ENCODE measurements at regions not wholly inside any gene's neighbourhood (a gene's known extent, or its start where the extent isn't known, plus 50 kb on each side); places are given as distances from the start of the nearest gene placed in this dataset.
"Not testable (repeated sequence)": the region's sequence is repeated elsewhere in the genome, so short reads cannot be mapped to it uniquely, and the experiment has no call there.

- no peak for DNase-seq
These were observed 1075.0 kb downstream of the GRM8 start for GRCh38 chr7:126177782-126178181.

GRCh38 chr7:126166645-126167044, 1086.1 kb downstream of the GRM8 start:
- no peak for DNase-seq

GRCh38 chr7:126163647-126164046, 1089.1 kb downstream of the GRM8 start:
- DNase-seq: no peak

GRCh38 chr7:126157391-126157790, 1095.3 kb downstream of the GRM8 start:
- DNase-seq: no peak

GRCh38 chr7:126150278-126150958, 1102.3 kb downstream of the GRM8 start:
- no peak for DNase-seq

- no peak for DNase-seq
These were observed 1111.8 kb downstream of the GRM8 start for GRCh38 chr7:126140858-126141466.

- DNase-seq: no peak
These were observed 1132.8 kb downstream of the GRM8 start for GRCh38 chr7:126119981-126120380.

GRCh38 chr7:126103582-126103981, 1149.2 kb downstream of the GRM8 start:
- no peak for DNase-seq

- no peak for DNase-seq
These were observed 1153.4 kb upstream of the POT1 start for GRCh38 chr7:126083014-126083413.

GRCh38 chr7:126079581-126079980, 1150.0 kb upstream of the POT1 start:
- DNase-seq: no peak

- DNase-seq: no peak
These were observed 1149.5 kb upstream of the POT1 start for GRCh38 chr7:126079151-126079550.

- DNase-seq: no peak
These were observed 1136.1 kb upstream of the POT1 start for GRCh38 chr7:126065766-126066165.

GRCh38 chr7:126057979-126058378, 1128.4 kb upstream of the POT1 start:
- DNase-seq: no peak

GRCh38 chr7:126056613-126057012, 1127.0 kb upstream of the POT1 start:
- DNase-seq: not testable (repeated sequence)

GRCh38 chr7:126052229-126052628, 1122.6 kb upstream of the POT1 start:
- no peak for DNase-seq

- no peak for DNase-seq
These were observed 1115.0 kb upstream of the POT1 start for GRCh38 chr7:126044662-126045061.

GRCh38 chr7:126041472-126041871, 1111.8 kb upstream of the POT1 start:
- DNase-seq: no peak

- no peak for DNase-seq
These were observed 1110.8 kb upstream of the POT1 start for GRCh38 chr7:126040114-126041045.

GRCh38 chr7:126026421-126027088, 1096.9 kb upstream of the POT1 start:
- DNase-seq: peak; percentile 55

- DNase-seq: no peak
These were observed 1092.8 kb upstream of the POT1 start for GRCh38 chr7:126022452-126022851.

GRCh38 chr7:126016722-126017121, 1087.1 kb upstream of the POT1 start:
- DNase-seq: no peak

GRCh38 chr7:126005064-126005463, 1075.4 kb upstream of the POT1 start:
- DNase-seq: no peak

- DNase-seq: no peak
These were observed 1071.7 kb upstream of the POT1 start for GRCh38 chr7:126001349-126001748.
